OCI-LY1 (cell line): ENCODE measurements at regions not wholly inside any gene's neighbourhood (a gene's known extent, or its start where the extent isn't known, plus 50 kb on each side); places are given as distances from the start of the nearest gene placed in this dataset.

Experiments
- CTCF ChIP-seq: fragments of 200-600 bp; sonication (generic), shearing (Covaris generic); IDR thresholded peaks from 2 replicates; pipeline ENCODE4 v1.5.1; 2017; ENCODE audit warnings: mild to moderate bottlenecking, antibody characterized with exemption, low read length, moderate library complexity, mixed read lengths
- EZH2 ChIP-seq: fragments of 200-600 bp; sonication (generic), shearing (Covaris generic); IDR thresholded peaks from 2 replicates; pipeline ENCODE4 v1.8.0; 2017; ENCODE audit warnings: borderline replicate concordance, mixed run types, mild to moderate bottlenecking, antibody characterized with exemption, low read length, moderate library complexity, mixed read lengths

GRCh38 chr5:85614489-85614888 is 1003.3 kb upstream of the COX7C start:
- no peak for TF ChIP-seq CTCF
- no peak for TF ChIP-seq EZH2
